T1000 (cell line): ENCODE measurements at regions not wholly inside any gene's neighbourhood (a gene's known extent, or its start where the extent isn't known, plus 50 kb on each side); places are given as distances from the start of the nearest gene placed in this dataset.

ENCODE experiments used
- DNase-seq: peaks from one replicate; lab custom pipeline; 2025; ENCODE audit warnings: mixed read lengths; lab: John Stamatoyannopoulos, UW

DNA sequence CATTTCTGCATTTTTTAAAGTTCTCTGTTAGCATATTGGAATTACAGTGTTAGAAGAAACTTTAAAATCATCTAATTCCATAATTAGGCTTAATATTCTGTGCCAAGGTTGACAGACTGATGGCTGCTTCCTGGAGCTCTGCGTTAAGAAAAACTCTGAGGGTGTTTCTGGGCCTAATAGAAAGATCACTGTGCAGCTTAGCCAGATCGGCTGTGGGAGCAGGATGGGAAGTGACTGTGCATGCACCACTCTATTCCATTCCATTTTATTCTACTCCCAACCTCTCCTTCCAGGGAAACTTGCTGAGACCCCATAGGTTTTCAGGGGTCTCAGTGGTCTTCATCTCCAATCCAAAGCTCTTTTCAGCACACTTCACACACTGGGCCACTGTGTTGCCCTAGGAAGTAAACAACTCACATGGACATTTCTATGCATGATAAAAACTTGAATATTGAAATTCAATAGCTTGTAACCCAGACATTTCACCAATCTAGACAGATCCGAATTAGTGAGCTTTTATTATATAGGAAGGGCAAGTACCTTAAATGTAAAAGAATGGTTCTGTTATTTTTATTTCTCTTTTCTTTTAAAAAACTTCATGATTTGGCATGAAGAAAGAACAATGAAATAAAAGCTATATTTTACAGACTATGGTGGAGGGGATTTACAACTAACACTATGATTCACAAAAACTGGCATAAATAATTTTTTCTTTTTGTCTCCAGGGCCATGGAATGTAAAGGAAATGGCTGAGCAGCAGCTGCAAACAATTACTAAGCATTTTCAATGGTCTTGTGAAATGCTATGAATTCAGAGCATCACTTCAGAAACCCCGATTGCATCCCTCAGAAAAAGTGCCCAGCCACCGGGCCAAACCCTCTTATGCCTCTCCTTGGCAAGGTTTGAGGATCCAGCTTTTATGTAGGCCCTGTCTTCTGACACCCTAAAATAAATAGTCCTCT is 51.4 kb upstream of the DAB2 start:
- DNase-seq, result no peak

DNA sequence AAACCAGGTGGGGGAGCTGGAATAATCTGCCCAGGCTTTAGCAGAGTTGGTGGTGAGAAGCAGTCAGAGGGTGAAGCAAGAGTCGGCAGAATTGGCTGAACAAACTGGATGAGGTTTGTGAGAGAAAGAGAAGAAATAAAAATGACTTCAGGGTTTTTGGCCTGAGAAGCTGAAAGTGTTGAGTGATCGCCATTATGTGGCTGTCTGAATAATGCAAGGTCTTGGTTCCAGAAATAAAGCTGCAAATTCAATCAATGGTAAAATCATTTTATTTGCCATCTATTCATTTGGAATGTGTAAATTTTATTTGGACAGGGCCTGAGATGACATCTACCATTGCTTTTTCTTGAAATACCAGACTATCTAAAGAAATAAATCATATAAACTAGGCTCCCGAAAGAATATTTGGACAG is 50.4 kb upstream of the DAB2 start:
- DNase-seq, result no peak
